T-helper 2 cell treated with Interferon-gamma antibody and Interleukin-4, amounts not matched to agents 100 ng/mL and 5 ng/mL, for 36 hours (primary cell): ENCODE measurements at regions not wholly inside any gene's neighbourhood (a gene's known extent, or its start where the extent isn't known, plus 50 kb on each side); places are given as distances from the start of the nearest gene placed in this dataset.
"Not testable (repeated sequence)": the region's sequence is repeated elsewhere in the genome, so short reads cannot be mapped to it uniquely, and the experiment has no call there.

Source experiments
- intact Hi-C: fragments of 100-400 bp; cut with micrococcal nuclease; formaldehyde crosslinking; loops from one replicate; pipeline ENCODE4 v1.15.1; 2023

DNA sequence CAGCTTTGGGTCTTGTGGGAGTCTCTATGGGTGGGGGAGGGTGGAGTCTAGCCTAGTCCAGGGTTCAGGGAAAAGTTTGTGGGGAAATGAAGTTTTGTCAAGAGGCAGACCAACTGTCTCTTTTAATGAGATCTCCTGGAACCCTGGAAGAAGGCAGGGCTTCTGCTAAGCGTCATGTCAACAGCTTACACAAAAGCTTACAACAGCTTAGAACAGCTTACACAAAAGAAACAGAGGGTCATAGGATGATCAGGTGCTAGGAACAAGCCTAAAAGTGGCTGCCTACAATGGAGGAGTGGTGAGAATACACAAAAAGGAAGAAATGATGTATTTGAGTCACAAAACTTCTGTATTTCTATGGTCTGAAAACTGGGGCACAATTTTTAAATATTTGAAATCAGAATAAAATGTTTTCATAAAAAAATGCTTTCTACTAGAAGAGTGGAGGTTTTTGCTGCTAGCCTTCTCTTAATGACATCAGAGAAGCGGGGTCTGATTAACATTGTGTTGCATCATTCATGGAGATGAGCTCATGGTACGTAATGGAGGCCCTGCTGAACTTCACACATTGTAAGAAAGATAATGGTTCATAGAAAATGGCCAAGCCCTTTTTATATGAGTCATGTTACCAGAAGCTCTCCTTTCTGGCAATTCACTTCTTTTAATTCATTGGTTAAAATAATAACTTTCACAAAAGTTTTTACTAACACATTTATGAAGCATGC, 351.0 kb downstream of the PIK3C3 start:
- intact Hi-C loops = no loop called here

DNA sequence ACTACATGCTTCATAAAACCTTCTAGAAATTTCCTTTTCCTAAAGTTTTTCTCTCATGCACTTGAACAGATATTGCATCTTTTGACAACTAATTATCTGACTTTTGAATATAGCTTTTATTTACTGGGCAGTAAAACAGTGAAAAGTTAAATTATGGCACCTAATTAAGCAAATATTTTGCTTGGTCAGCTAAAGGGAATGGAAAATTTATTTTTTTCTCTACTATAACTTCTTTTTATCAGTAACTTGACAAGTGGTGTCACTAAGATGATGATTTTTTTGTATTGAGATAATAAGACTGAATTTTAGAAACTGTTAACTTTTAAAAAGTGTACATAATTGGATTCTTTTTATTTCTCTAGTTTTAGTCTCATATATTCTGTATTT, 351.6 kb downstream of the PIK3C3 start:
- intact Hi-C loops = no loop called here

GRCh38 chr18:42310956-42311355, 355.9 kb downstream of the PIK3C3 start:
- intact Hi-C loops = no loop called here

- intact Hi-C loops = no loop called here
Measured at GRCh38 chr18:42326752-42327151, 371.7 kb downstream of the PIK3C3 start.

GRCh38 chr18:42328931-42329330, 373.9 kb downstream of the PIK3C3 start:
- intact Hi-C loops = no loop called here

DNA sequence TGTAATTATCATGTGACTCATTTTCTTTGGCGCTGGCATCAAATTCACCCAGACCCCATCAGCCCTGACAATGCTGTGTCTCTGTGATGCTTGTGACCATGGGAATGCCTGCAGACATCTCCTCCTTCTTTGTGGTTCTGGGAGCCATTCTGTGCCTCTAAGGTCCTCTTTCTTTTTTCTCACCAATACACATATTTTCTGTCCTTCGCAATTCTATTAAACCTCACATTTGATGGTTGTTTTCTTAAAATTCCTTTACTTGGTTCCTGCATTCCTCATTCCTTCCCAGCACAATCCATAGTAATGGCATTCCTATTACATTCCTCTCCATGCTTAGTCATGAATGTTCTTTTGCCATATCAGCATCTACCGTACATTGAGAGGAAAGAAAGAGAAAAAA, 375.3 kb downstream of the PIK3C3 start:
- intact Hi-C loops = no loop called here

DNA sequence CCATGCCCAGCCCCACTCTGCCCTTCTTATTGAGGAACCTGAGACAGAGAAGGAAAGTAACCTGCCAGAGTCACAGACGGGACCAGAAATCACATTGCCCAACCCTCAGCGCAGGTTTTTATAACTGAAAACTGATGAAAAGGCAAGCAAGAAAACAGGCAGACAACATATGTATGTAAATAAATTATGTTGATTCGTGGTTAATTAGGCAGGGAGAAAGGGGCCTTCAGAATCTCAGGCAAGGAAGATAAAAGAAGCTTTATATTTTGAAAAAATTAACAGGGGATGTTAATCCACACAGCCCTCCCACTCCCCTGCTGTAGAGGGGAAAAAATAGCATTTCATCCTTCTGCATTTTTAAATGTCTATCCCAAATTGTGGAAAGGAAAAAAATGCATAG, 378.5 kb downstream of the PIK3C3 start:
- intact Hi-C loops = no loop called here

GRCh38 chr18:42334931-42335330, 379.9 kb downstream of the PIK3C3 start:
- intact Hi-C loops = no loop called here

DNA sequence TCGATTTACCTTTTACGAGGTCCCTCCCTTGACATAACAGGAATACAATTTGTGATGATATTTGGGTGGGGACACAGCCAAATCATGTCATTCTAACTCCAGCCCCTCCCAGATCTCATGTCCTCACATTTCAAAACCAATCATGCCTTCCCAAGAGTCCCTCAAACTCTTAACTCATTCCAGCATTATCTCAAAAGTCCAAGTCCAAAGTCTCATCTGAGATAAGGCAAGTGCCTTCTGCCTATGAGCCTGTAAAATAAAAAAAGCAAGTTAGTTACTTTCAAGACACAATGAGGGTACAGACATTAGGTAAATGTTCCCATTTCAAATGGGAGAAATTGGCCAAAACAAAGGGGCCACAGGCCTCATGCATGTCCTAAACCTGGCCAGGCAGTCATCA, 381.1 kb downstream of the PIK3C3 start:
- intact Hi-C loops = no loop called here

DNA sequence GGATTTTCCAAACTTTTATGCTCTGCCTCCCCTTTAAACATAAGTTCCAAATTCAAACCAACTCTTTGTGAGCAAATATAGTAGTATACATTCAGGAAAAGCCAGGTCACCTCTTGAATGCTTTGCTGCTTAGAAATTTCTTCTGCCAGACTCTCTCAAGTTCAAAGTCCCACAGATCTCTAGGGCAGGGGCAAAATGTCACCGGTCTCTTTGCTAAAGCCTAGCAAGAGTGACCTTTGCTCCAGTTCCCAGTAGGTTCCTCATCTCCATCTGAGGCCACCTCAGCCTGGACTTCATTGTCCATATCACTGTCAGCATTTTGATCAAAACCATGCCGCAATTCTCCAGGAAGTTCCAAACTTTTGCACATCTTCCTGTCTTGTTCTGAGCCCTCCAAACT, 382.3 kb downstream of the PIK3C3 start:
- intact Hi-C loops = not testable (repeated sequence)

DNA sequence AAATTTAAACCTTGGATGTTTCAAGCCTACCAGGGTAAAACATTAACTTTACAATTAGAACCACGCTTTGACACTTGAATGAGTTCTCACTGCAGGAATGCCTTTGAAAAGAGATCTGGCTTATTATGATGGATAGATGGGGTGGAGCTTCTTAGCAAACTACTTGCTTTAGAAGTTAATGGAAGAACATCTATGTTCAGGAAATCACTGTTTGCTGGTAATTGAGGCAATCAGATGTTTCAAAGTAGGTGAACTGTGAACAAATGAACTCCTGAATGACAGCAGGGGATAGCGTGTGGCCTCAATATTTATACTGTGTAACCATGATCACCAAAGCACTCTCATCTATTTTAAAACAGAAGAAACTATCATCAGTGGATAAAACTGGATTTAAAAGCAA, 383.6 kb downstream of the PIK3C3 start:
- intact Hi-C loops = no loop called here

- intact Hi-C loops = no loop called here
Measured at GRCh38 chr18:42339372-42339771, 384.3 kb downstream of the PIK3C3 start.

- intact Hi-C loops = no loop called here
Measured at GRCh38 chr18:42340423-42341009, 385.5 kb downstream of the PIK3C3 start.

DNA sequence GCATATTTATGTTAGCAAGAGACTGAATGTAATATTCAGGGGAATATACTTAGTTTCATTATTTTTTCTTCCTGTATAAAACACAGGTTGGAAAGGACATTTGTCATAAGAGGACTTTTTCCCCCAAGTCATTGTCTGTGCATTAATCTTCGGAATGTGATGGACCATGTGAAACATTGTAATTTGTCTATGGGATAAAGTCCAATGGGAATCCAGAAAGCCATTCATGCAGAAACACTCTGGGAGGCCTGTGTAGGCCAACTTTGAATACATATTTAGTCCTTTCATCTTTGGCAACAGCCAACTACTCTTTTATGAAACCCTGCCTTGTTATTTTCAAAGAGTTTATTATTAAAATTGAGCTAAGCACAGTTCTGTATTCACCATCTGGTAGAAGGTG, 386.4 kb downstream of the PIK3C3 start:
- intact Hi-C loops = no loop called here

GRCh38 chr18:42348722-42349121, 393.7 kb downstream of the PIK3C3 start:
- intact Hi-C loops = no loop called here

DNA sequence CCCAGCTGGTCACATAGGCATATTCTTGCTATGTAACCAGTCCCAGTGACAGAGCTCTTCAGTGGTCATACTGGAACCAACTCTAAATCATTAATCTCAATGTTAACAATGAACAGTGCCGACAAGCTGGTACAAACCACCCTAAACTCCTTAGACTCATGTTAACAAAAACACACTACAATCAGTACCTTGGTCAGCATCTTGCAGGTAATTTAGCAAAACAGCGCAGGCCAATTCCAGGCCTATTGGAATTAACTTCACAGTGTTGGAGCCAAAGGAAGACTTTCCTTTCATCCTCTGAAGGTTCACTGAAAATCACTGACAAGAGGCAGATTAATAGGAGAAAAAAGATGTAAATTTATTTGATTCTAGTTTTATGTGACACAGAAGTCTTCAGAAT, 396.4 kb downstream of the PIK3C3 start:
- intact Hi-C loops = no loop called here

- intact Hi-C loops = no loop called here
Measured at GRCh38 chr18:42360716-42361115, 405.7 kb downstream of the PIK3C3 start.

GRCh38 chr18:42363446-42364441, 408.7 kb downstream of the PIK3C3 start:
- intact Hi-C loops = no loop called here

DNA sequence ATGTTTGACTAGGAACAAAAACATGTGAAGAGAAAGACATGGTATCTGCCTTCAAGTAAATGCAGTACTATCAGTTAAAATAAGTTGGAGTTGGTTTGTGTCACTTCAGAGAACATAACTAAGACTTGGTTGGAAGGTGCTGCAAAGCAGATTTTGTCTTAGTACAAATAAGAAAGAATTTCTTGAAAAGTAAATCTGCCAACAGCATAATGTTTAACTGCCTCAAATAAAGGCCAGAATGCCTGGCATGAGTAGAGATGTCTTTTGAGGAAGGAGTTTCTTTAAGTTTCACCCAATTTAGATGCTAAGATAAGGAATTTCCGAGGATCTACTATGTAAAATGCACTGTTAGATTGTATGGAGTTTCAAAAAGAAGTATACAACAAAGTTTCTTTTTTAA, 409.7 kb downstream of the PIK3C3 start:
- intact Hi-C loops = no loop called here

GRCh38 chr18:42365591-42365990, 410.6 kb downstream of the PIK3C3 start:
- intact Hi-C loops = no loop called here

GRCh38 chr18:42373584-42373983, 418.6 kb downstream of the PIK3C3 start:
- intact Hi-C loops = no loop called here

- intact Hi-C loops = no loop called here
Measured at GRCh38 chr18:42374961-42375360, 419.9 kb downstream of the PIK3C3 start.
